ENCODE measurements at regions not wholly inside any gene's neighbourhood (a gene's known extent, or its start where the extent isn't known, plus 50 kb on each side); places are given as distances from the start of the nearest gene placed in this dataset.

DNA sequence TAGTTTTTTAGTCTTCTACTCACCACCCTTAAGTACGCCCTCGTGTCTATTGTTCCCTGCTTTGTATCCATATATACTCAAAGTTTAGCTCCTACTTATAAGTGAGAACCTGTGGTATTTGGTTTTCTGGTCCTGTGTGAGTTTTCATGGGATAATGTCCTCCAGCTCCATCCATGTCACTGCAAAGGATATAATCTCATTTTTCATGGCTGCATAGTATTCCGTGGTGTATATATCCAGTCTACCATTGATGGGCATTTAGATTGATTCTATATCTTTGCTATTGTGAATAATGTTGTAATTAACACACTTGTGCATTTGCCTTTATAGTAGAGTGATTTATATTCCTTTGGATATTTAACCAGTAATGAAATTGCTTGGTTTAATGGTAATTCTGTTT lies 579.9 kb downstream of the CDH18 start:
- TF ChIP-seq, protein P1, sequence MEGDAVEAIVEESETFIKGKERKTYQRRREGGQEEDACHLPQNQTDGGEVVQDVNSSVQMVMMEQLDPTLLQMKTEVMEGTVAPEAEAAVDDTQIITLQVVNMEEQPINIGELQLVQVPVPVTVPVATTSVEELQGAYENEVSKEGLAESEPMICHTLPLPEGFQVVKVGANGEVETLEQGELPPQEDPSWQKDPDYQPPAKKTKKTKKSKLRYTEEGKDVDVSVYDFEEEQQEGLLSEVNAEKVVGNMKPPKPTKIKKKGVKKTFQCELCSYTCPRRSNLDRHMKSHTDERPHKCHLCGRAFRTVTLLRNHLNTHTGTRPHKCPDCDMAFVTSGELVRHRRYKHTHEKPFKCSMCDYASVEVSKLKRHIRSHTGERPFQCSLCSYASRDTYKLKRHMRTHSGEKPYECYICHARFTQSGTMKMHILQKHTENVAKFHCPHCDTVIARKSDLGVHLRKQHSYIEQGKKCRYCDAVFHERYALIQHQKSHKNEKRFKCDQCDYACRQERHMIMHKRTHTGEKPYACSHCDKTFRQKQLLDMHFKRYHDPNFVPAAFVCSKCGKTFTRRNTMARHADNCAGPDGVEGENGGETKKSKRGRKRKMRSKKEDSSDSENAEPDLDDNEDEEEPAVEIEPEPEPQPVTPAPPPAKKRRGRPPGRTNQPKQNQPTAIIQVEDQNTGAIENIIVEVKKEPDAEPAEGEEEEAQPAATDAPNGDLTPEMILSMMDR (IDR thresholded peaks at IDR 0.05): no peak
- TF ChIP-seq EP300 (IDR thresholded peaks at IDR 0.05) (no peak), POLR2A (IDR thresholded peaks at IDR 0.05) (no peak)
